Transverse colon (tissue), 3 donors: ENCODE measurements at regions not wholly inside any gene's neighbourhood (a gene's known extent, or its start where the extent isn't known, plus 50 kb on each side); places are given as distances from the start of the nearest gene placed in this dataset.

Experiments used
- CTCF ChIP-seq, 5 experiments: fragments of 200-600 bp in 3 of 5; fragments of 450-650 bp in 2 of 5; sonication (generic) in 3 of 5; IDR thresholded peaks; 1 replicate in 2 of 5; 2 replicates in 3 of 5; pipeline ENCODE4 v1.5.1; 2016 to 2017; ENCODE audit warnings: antibody characterized with exemption in 5 of 5, inconsistent platforms in 3 of 5, mild to moderate bottlenecking in 2 of 5, moderate library complexity in 1 of 5
- POLR2A ChIP-seq: fragments of 450-650 bp; IDR thresholded peaks from one replicate; pipeline ENCODE4 v1.6.1; 2016; ENCODE audit warnings: antibody characterized with exemption, mild to moderate bottlenecking, moderate library complexity

- TF ChIP-seq CTCF (IDR thresholded peaks at IDR 0.05) (no peak), POLR2A (no peak)
Measured at GRCh38 chr4:14607001-14607400, 395.3 kb upstream of the CPEB2 start.
